GM18517 (cell line): ENCODE measurements at regions not wholly inside any gene's neighbourhood (a gene's known extent, or its start where the extent isn't known, plus 50 kb on each side); places are given as distances from the start of the nearest gene placed in this dataset.
A peak's percentile ranks its signal among the peaks of the same experiment; 100 is the strongest.

ENCODE experiments used
- ATAC-seq: cut with Tn5 transposase; IDR thresholded peaks from one replicate; pipeline ENCODE4 v1.9.1; 2021; ENCODE audit warnings: mild to moderate bottlenecking, moderate library complexity; ENCODE audit not compliant: unreplicated experiment

DNA sequence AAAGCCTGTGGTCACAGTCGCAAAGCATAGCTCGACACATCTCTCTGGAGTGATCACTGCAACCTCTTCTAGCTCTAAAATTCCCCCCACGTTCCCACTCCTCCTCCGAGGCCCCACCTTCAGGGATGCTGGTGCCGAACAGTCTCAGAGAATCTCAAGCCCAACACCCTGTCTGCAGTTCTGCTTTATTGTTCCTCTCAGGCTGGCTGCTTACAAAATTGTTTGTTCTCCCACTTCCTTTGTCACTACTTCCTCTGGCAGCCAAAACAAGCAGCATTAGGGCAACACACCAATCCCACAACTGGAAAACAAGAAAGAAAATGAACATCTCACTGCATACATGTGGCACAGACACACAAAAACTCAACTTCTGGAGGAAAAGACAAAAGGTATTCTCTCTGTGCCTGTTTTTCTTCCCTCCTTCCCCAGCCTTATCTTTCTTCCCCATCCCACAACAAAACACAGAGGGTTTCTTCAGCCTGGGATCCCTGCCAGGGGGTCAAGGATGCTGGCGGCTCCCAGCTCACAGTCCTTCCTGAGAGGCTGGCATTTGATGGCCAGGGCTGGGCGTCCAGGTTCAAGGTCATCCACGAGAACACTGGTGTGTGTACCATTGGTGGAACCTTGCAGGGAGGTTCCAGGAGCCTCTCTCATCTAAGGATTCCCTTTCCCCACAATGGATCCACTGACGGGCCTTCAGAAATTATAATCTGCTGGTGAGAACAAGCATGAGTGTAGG is 108.4 kb downstream of the TMCO5A start:
- ATAC-seq, result no peak

DNA sequence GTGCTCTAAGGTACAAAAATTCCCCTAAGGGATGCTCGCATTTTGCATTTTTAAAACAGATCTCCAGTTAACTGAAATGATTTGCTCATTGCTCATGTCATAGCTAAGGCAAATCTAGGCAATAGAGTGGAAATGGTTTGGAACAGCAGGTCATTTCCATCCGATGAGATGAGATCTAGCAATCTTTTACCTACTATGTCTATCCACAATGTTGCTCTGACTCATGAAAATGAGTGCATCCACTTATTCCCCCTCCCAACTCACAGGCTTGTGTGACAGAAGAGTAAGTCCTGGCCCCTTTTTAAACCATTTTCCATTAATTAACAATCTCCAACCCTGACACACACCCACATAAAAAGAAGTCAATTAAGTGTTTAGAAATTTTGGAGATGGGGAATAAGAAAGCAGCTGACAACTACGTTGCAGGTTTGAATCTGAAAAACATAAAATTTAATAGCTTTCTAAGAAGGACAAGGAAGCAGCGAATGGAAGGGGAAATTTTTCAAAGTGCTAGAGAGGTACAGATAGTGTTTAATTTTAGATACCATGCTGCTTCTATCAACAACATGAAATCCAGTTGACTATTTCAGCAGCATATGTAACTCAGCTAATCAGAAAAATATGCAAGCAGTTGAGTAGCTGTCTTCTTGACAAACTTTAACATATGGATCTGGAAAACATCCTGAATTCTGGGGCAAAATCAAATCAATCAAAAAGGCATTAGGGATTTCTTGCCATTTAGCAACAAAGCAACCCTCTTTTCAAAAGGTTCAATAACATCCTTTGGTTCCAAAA is 112.0 kb downstream of the TMCO5A start:
- ATAC-seq, result no peak

DNA sequence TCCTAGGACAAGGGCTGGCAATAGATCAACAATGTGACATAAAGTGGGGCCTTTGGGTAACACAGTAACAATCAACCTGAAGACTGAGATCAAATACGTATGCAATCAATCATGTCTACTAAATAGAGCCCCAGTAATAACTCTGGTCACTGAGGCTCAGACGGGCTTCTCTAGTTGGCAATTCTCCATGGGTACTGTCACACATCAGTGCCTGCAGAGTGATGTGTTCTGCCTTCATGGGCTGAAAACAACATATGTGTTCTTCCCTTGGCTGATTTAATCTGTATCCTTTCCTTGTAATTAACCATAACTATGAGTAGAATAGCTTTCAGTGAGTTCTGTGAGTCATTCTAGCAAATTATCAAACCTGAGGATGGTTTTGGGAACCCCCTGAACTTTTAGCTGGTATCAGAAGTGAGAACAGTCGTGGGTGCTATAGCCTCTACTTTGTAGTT is 113.6 kb downstream of the TMCO5A start:
- peak; percentile 71 for ATAC-seq

DNA sequence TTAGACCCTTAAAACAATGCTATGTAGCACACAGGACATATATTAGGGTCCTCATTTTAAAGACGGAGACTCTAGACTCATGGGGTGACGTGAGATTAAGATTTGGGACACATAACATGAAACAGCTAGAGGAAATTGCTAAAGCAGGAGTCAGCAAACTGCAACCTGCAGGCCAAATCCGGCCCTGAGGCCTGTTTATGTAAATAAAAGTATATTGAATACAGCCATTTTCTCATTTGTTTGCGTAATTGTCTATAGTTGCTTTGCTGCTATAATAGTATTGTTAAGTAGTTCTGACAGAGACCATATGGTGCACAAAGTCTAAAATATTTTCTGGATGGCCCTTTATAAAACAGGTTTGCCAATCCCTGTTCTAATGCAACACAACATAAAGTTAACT is 115.5 kb downstream of the TMCO5A start:
- ATAC-seq, result no peak

DNA sequence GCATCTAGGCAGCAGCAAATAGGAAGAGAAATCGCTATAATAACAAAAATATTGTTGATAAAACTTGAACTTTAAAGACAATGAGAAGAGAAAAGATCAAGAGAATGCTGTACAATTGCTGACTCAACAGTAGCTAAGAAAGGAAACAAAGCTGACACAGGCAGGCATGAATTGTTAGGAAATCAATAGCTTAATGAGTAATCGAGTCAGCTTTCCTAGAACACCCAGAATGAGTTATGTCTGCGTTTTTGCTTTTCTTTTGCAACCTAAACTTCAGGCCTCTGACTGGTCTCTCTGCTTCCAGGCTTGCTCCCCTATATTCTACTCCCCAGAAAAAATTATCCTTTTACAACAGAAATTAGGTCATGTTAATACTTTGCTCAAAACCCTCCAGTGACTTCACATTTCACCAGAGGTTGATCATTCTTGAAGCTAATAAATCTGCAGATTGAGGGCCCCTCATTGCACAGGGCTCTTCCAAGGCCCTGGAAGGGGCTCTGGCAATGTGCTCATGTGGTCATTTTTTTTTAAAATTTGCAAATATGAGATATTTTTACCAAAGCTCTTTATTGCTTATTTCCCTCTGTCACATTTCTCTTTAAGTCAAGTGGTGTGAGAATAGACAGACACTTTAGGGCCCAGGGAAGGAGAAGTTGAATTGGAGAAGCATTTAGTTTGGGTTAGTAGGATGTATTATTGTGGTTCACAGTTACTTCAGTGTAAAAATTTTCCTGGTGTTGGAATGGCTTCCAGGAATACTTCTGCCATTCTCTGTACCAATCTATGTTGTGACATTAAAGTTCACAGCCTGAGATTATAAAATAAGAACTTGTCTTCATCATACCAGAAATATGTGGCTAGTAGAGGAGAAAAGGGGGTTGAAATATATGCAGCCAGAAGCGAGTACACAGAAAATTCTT is 116.3 kb downstream of the TMCO5A start:
- ATAC-seq, result no peak

DNA sequence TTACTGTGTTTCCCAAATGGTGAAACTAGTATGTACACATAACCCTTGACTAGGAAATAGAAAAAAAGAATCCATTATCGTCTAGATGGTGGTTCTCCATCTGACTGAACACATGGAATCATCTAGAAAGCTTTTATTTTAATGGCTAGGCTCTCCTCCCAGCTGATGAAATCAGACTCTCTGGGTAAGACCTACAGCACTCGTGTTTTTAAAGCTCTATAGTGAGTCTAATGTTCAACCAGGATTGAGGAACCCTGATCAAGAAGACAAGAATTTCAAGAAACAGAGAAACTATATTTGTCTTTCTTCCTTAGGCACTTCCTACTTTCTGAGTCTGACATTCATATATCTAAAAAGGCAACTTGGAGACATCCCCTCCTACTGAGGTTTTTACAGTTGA is 118.8 kb downstream of the TMCO5A start:
- ATAC-seq, result no peak

DNA sequence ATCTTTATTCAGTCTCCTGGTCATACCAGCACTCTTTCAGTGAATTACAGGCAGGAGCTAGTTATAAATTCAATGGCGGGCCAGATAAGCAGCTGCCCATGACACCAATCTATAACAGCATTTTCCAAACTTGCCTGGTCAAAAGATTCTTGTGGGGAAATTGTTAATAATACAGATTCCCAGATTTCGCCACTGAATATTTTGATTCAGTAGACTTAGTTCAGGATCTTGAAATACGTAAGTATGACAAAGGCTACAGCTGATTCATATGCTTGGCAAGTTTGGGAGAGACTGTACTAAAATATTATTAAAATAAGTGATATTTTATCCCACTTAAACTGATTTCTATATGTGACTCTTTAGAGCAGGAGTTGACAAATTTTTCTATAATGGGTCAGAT is 119.3 kb downstream of the TMCO5A start:
- no peak for ATAC-seq

DNA sequence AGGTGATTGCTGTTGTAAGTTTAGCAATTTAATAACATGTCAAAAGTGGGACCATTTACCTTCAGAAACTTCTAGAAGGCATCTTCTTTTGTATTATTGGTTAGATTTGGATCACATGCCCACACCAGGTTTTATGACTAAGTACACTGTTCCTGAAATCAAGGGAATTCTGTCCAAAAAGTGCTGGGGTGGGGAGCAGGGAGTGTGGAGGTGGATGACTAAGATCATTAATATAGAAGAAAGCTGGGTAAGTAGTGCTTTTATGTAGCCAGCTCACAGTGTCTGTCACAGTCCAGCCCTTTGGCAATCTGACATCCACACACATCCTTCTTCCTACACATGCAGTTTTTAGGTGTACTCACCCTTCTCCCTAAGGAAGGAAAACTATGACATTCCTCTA is 120.0 kb downstream of the TMCO5A start:
- no peak for ATAC-seq

DNA sequence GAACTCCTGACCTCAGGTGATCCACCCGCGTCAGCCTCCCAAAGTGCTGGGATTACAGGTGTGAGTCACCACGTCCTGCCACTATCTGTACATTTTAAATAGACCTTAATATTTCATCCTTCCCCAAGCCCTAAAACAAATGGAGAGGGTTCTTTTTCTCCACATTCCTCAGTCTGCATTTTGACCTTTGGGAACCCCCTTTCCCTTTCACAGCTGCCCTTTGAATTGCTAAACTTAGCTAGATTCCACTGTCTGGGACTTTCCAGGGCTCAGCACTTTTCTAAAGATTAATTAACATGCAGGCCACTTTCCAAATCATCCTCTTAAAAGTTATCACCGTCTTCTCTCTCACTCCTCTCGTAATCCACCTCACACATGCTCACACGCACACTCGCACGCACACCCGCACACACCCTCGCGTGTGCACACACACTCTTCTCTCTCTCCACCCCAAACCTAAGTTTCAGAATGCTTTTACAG is 124.2 kb downstream of the TMCO5A start:
- ATAC-seq, result no peak

DNA sequence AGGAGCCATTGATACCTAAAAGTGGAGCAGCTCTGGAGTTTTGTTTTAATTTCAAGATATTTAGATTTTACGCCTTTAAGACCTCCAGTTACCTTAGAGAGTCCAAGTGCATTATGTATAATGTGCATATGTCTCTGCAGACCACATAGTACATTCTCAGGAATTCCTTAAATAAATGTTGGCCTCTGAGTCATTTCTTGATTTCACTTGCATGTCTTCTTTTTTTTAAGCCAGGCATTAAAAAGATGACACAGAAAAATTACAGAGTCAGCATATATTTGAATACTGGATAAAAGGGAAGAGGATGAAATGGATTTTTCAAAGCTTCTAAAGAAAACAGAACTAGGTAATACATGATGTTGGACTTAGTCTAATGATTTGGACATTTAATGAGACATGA is 125.2 kb downstream of the TMCO5A start:
- no peak for ATAC-seq

DNA sequence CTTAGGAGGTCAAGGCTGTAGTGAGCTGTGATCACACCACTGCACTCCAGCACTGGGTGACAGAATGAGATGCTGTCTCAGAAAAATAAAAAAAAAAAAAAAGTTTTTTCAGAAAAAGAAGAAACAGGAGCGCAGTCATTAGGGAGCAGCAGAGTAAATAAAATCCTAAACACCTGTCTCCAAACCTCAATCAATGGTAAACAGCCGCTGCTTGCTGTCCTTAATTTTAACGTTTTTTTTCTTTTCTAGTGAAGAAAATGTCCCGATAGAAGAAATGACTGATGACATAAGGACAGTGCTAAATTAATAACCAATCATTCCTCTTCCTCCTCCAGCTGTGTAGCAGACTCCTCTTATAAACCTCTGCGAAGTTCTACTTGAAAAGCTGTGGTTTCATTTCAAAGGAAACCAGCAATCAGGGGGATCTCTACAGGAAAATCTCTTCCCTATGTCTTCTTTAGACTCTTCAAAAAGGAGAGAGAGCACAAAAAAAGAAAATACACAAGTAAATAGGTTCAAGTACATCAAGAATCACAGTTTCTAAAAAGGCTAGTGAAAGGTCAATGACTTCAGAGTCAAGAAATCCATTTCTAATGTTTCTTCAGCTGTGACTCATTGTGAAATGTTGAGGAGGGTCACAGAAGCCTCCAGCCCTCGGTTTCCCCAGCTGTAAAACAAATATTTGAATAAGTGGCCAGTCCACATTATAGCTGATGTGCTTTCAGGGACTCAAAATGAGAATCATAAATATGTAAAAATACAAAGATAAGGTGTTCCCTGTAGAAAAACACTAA is 127.6 kb downstream of the TMCO5A start:
- no peak for ATAC-seq

DNA sequence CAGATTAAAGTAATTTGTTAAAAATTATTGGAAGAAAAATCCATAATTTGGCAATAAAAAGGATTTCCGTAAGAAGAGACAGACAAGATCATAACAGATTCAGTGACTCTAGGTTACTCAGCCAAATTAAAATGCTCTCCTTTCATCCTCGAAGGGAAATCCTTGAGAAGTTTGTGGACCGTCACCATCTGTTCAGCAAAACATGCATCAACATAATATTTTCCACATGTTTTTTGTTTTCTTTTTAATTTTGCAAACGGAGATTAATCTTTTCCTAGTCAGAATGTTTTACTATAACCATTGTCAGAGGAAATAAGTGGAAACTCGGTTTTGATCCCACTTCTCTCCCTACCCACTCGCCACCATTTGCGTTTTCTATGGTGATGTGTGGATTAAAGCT is 128.3 kb downstream of the TMCO5A start:
- ATAC-seq, result no peak

DNA sequence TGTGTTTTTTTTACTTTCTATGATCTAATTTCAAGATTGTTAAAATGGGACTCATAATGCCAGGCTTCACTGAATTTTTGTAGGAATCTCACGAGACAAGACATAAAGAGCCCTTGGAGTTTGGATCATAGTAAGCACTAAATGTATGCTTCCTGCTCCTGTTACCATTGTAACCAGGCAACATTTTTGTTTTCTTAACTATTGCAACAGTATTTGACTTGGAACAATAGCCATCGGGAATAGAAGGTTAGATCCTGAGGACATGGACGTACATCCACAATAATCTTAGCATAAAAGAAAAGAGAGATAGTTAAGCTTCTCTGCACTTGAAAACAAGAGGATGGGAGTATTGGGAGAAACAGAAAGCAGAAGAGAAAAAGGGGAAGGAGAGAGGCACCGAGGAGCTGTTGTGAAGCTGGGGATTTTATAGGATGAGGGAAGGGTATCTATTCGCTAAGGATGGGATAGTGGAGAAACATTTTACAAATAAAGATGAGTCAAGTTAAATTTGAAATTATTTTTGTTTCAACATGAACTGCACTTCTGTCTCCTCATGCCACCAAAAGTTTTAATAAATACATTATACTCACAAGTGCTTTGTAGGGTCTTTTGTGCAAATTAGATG is 131.4 kb downstream of the TMCO5A start:
- no peak for ATAC-seq

DNA sequence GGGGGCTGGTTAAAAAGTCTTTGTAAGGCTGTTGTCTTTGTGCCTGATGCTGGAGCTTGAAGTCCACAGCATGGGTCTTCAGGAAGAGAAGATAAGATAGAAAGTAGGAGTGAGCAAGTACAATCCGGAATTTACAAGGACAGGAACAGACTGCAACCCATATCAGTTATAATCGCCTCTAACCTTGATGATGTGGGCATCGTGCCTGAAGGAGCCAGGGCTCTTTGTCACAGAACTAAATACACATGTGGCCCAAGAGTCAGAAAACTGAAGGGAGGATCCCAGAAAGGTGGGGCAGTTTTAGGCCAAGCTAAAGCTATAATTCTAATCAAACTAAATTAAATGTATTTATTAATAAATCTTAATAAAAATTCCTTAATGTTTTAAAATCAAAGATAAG is 132.2 kb downstream of the TMCO5A start:
- ATAC-seq, result no peak

DNA sequence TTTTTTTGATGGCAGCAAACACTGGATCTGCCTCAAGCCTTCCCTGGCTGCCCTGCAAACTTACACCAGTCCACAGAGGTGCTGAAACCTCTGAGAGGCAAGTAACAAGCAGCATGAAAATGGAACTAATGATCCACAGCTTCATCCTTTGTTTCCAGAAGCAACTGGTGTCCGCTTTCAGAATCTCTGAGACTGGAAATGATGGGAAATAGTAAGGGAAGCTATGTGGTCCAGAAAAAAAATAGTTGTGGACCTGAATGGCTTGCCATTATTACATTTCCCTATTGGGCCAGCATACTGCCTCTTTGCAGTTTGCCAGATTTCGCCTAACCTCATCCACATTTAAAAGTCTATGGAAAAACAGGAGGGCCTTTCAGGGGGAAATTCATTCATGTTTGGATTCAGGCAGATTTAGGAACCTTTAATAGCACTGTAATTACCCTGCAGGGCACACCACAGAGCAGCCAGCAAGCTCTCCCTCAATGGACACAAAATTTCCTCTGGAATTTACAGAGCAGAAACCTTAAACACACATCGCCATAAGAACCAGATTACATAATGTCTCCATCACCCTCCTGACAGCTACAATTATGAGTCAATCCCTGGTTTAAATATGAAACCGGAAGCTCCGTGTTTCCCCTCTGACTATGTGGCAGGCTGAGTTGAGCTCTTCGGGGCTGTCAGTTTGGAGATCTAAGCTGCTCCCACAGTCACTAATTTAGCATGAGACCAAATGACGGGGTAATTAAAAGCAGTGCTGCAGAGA is 134.4 kb downstream of the TMCO5A start:
- peak; percentile 82 for ATAC-seq

DNA sequence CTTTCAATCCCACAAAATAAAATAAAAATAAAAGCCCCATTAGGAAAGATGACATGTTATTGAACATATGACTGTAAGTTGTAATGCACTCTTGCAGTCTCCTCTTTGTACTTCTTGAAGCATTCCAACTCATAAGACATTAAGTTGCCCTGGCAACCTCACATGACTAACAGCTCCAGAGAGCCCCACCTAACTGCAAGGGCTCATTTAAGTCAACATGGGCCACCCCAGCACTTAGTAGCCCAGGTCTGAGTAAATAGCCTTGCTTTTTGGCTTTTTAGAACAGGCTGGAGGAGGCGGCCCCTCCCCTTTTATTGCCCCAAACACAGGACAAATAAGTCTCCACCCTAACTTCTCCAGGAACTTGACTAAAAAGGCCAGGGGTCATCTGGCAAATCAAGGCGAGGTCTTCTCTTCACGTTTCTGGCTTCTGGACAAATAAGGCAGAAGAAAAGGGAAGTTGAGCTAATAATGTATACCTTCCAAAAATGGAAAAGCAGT is 135.1 kb downstream of the TMCO5A start:
- no peak for ATAC-seq

DNA sequence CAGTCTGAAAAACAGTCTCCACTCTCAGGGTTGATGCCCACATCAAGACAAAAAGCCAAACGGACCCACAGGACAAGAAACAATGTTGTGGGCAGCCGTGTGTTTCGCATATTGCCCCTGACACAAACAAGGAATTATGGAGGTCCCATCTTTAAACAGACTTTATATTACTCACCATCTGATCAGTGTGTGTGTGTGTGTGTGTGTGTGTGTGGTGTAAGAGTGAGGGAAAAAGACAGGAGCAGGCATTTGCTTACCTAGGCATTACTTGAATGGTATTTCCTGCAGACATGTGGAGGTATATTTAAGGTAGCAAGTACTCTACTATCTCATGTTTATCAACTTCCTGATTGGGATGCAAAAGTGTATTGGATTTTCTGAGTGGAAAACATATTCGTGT is 136.3 kb downstream of the TMCO5A start:
- no peak for ATAC-seq

DNA sequence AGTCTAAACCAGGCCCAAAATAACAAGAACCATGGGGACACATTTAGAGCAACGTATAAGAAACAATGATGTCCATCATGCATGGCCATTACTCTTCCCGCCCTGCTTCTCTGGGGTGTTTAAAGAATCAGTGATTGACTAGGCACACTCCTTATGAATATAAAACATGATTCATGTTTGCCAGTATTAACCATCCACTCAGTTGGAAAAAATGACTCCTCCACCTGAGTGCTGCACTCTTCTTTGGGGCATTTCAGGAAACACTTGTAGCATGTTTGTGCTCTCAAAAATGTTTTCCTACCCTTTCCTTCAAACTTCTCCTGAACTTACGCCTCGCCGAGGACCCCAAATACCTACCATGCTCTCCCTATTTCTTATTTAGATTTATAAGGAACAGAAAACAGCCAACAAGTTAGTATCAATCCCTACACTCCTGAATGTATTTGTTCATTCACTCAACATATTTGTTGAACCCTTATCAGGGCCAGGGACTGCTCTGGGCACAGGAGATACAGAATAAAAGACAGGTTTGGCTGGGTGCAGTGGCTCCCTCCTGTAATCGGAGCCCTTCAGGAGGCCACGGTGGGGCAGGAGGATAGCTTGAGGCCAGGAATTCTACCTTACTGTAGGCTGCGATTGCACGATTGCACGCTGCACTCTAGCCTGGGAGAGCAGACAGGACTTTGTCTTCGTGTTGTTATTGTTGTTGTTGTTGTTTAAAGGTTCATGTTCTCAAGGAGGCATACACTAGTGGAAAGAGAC is 137.0 kb downstream of the TMCO5A start:
- ATAC-seq, result no peak
